CD14-positive monocyte (primary cell): ENCODE measurements at regions not wholly inside any gene's neighbourhood (a gene's known extent, or its start where the extent isn't known, plus 50 kb on each side); places are given as distances from the start of the nearest gene placed in this dataset.
A peak's percentile ranks its signal among the peaks of the same experiment; 100 is the strongest.

Experiments used
- DNase-seq, 3 donors: peaks; one replicate each; pipeline ENCODE4 v3.0.0-alpha.2; 2011 to 2022
- H2AFZ ChIP-seq: 2 replicates; pipeline ENCODE4 v1.6.0; 2012; ENCODE audit warnings: mild to moderate bottlenecking, low read depth, low read length, inconsistent platforms; ENCODE audit not compliant: insufficient read depth, poor library complexity, severe bottlenecking
- H3K27ac ChIP-seq, 2 donors: 1 replicate in 1 of 2; 2 replicates in 1 of 2; pipeline ENCODE4 v1.5.1; 2012 to 2013; ENCODE audit warnings: low read length in 2 of 2, control low read depth in 1 of 2, inconsistent platforms in 1 of 2, low read depth in 1 of 2, mild to moderate bottlenecking in 1 of 2
- H3K27me3 ChIP-seq, 2 donors: one replicate each; pipeline versions ENCODE4 v1.6.0 to v1.6.1; 2011 to 2013; ENCODE audit warnings: low read length in 2 of 2; ENCODE audit not compliant: control insufficient read depth in 2 of 2, insufficient read depth in 2 of 2
- H3K36me3 ChIP-seq, 2 donors: replicated peaks in 1 of 2; 1 replicate in 1 of 2; 2 replicates in 1 of 2; pipeline versions ENCODE4 v1.5.1 to v1.6.1; 2012 to 2013; ENCODE audit warnings: low read length in 2 of 2, control low read depth in 1 of 2, inconsistent platforms in 1 of 2, mild to moderate bottlenecking in 1 of 2; ENCODE audit not compliant: insufficient read depth in 2 of 2, control insufficient read depth in 1 of 2
- H3K4me1 ChIP-seq, 2 donors: 1 replicate in 1 of 2; 2 replicates in 1 of 2; pipeline versions ENCODE4 v1.5.1 to v1.6.1; 2012 to 2013; ENCODE audit warnings: low read length in 2 of 2, control low read depth in 1 of 2, inconsistent platforms in 1 of 2, mild to moderate bottlenecking in 1 of 2, moderate library complexity in 1 of 2; ENCODE audit not compliant: insufficient read depth in 2 of 2, control insufficient read depth in 1 of 2
- H3K4me2 ChIP-seq: replicated peaks from 2 replicates; pipeline ENCODE3; 2012; ENCODE audit warnings: low read length, moderate library complexity, mild to moderate bottlenecking; ENCODE audit not compliant: poor library complexity, severe bottlenecking; ENCODE audit errors: extremely low read depth
- H3K4me3 ChIP-seq, 3 experiments: fragments of 200-600 bp in 1 of 3; sonication (generic) in 1 of 3; replicated peaks in 1 of 3; 1 replicate in 2 of 3; 2 replicates in 1 of 3; pipeline ENCODE4 v1.5.1; 2011 to 2013; ENCODE audit warnings: low read length in 3 of 3, mild to moderate bottlenecking in 3 of 3, control low read depth in 2 of 3, low read depth in 2 of 3, inconsistent platforms in 1 of 3, moderate library complexity in 1 of 3
- H3K79me2 ChIP-seq: 2 replicates; pipeline ENCODE4 v1.6.0; 2012; ENCODE audit warnings: mild to moderate bottlenecking, control low read depth, inconsistent platforms, low read length, moderate library complexity; ENCODE audit not compliant: insufficient read depth
- H3K9ac ChIP-seq: 2 replicates; pipeline ENCODE4 v1.6.0; 2017; ENCODE audit warnings: low read length, mild to moderate bottlenecking; ENCODE audit not compliant: insufficient read depth, poor library complexity, severe bottlenecking
- H3K9me3 ChIP-seq, 2 donors: replicated peaks in 1 of 2; 1 replicate in 1 of 2; 2 replicates in 1 of 2; pipeline versions ENCODE4 v1.5.1 to v1.6.1; 2012 to 2013; ENCODE audit warnings: low read length in 2 of 2, control low read depth in 1 of 2; ENCODE audit not compliant: control insufficient read depth in 1 of 2, insufficient read depth in 1 of 2
- H4K20me1 ChIP-seq: 2 replicates; pipeline ENCODE4 v1.6.0; 2012; ENCODE audit warnings: mild to moderate bottlenecking, low read length, control low read depth, moderate library complexity; ENCODE audit not compliant: insufficient read depth
- H3K27ac Mint-ChIP-seq, 7 donors: one replicate each; pipeline ENCODE4 v1.8.0; 2020; ENCODE audit warnings: mild to moderate bottlenecking in 7 of 7, mixed read lengths in 7 of 7, moderate library complexity in 6 of 7, inconsistent platforms in 2 of 7
- H3K27me3 Mint-ChIP-seq, 3 donors: one replicate each; pipeline ENCODE4 v1.8.0; 2021 to 2022; ENCODE audit warnings: low read depth in 3 of 3, mild to moderate bottlenecking in 3 of 3, mixed read lengths in 3 of 3, moderate library complexity in 3 of 3, inconsistent platforms in 1 of 3
- H3K36me3 Mint-ChIP-seq, 2 donors: one replicate each; pipeline ENCODE4 v1.8.0; 2020; ENCODE audit warnings: mixed read lengths in 2 of 2, inconsistent platforms in 1 of 2, mild to moderate bottlenecking in 1 of 2
- H3K4me1 Mint-ChIP-seq: one replicate; pipeline ENCODE4 v1.8.0; 2020; ENCODE audit warnings: mild to moderate bottlenecking, mixed read lengths
- H3K4me3 Mint-ChIP-seq, 2 donors: one replicate each; pipeline ENCODE4 v1.8.0; 2020; ENCODE audit warnings: mild to moderate bottlenecking in 2 of 2, mixed read lengths in 2 of 2, moderate library complexity in 1 of 2
- H3K9me3 Mint-ChIP-seq, 7 donors: one replicate each; pipeline ENCODE4 v1.8.0; 2020 to 2022; ENCODE audit warnings: mixed read lengths in 7 of 7, mild to moderate bottlenecking in 6 of 7, moderate library complexity in 6 of 7, inconsistent platforms in 2 of 7
- WGBS: methylation state at CpG from one replicate; pipeline ENCODE4 v1.1.5; 2013; ENCODE audit warnings: missing lambda C conversion rate; ENCODE audit not compliant: insufficient coverage; 5-methylcytosine and 5-hydroxymethylcytosine counted together
- intact Hi-C, 2 donors: fragments of 100-400 bp; cut with micrococcal nuclease; formaldehyde crosslinking; loops; one replicate each; pipeline versions ENCODE4 v1.15.0 to v1.15.1; 2023
- TF ChIP-seq, protein P1 (sequence below): fragments of 200-600 bp; IDR thresholded peaks from one replicate; pipeline ENCODE4 v1.8.0; 2022; ENCODE audit warnings: antibody characterized with exemption, mild to moderate bottlenecking

DNA sequence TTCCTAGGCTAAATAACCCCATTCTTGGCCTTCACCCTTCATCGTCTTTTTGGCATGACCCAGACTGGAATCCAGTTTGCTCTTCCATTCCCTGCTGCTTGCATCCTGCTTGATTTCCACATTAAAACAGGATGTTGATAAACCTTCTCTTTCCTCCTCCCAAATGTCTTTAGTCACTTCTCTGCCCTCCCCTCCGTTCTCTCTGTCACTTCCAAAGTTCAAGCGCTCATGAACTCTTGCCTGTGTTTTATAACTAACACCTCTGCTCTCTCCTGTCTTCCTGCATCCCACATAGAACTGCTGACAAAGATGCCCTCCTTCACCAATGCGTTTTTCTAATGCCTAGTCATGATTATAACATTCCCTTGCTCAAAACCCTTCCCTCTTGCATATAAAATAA, 65.6 kb upstream of the SLC44A3 start:
- Histone ChIP-seq H3K9me3 (peaks cover 0 to 3% of the 10 kb centered on the region in 2 donors), H3K9ac (no peak overlapping the region), H2AFZ (peak overlapping the region; percentile 48), H3K27me3 (no peaks in the 10 kb centered on the region), H4K20me1 (no peaks in the 10 kb centered on the region), H3K4me3 (peak overlapping the region in 1 of 3 experiments; percentile 1), H3K4me1 (peaks cover 20 to 22% of the 10 kb centered on the region in 2 donors), H3K27ac (no peak overlapping the region), H3K79me2 (no peaks in the 10 kb centered on the region), H3K36me3 (no peaks in the 10 kb centered on the region), H3K4me2 (peak overlapping the region; percentile 10)
- 34% methylated on average over 4 of the region's 4 CpGs for WGBS
- H3K4me1 Mint-ChIP-seq, result peaks cover 21% of the 10 kb centered on the region
- DNase-seq, result no peak
- H3K9me3 Mint-ChIP-seq, result peaks cover 0 to 4% (median 3%) of the 10 kb centered on the region in 7 donors
- TF ChIP-seq, protein P1, sequence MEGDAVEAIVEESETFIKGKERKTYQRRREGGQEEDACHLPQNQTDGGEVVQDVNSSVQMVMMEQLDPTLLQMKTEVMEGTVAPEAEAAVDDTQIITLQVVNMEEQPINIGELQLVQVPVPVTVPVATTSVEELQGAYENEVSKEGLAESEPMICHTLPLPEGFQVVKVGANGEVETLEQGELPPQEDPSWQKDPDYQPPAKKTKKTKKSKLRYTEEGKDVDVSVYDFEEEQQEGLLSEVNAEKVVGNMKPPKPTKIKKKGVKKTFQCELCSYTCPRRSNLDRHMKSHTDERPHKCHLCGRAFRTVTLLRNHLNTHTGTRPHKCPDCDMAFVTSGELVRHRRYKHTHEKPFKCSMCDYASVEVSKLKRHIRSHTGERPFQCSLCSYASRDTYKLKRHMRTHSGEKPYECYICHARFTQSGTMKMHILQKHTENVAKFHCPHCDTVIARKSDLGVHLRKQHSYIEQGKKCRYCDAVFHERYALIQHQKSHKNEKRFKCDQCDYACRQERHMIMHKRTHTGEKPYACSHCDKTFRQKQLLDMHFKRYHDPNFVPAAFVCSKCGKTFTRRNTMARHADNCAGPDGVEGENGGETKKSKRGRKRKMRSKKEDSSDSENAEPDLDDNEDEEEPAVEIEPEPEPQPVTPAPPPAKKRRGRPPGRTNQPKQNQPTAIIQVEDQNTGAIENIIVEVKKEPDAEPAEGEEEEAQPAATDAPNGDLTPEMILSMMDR, result no peak
- H3K27ac Mint-ChIP-seq, result peak overlapping the region in 1 of 7 donors; percentile 31
- peaks cover 0 to 2% of the 10 kb centered on the region in 2 donors for H3K36me3 Mint-ChIP-seq
- peak overlapping the region in 1 of 2 donors; percentile 13 for H3K4me3 Mint-ChIP-seq
- intact Hi-C loops, result no loop called here
- no peaks in the 10 kb centered on the region for H3K27me3 Mint-ChIP-seq

DNA sequence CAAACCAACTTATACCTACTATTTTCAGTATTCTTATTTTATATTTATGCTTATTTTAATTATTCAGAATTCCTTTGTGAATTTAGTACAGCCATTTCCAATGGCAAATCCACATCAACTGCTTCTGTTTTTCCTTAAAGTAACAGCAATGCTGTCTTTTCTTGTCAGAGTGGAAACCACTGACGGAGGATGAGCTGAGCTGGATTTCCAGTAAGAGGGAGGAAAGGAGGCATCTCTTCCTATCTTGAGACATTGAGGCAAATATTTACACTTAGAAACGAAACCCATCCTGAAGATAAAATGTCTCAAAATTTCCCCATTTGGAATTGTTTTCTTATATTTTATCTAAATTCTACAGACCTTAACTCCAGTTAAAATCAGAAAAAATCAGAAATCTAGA, 66.1 kb upstream of the SLC44A3 start:
- DNase-seq, result no peak
- Histone ChIP-seq H3K79me2 (no peaks in the 10 kb centered on the region), H3K9me3 (peaks cover 0 to 5% of the 10 kb centered on the region in 2 donors), H4K20me1 (no peaks in the 10 kb centered on the region), H3K36me3 (no peaks in the 10 kb centered on the region), H3K4me2 (no peak overlapping the region), H3K4me3 (no peak overlapping the region), H3K27me3 (no peaks in the 10 kb centered on the region), H2AFZ (no peak overlapping the region), H3K4me1 (peaks cover 20 to 22% of the 10 kb centered on the region in 2 donors), H3K9ac (no peak overlapping the region), H3K27ac (no peak overlapping the region)
- no CpG with 5 or more reads among the region's 2 CpGs for WGBS
- Mint-ChIP-seq H3K4me3 (no peak overlapping the region), H3K9me3 (peaks cover 0 to 5% (median 4%) of the 10 kb centered on the region in 7 donors), H3K4me1 (peaks cover 21% of the 10 kb centered on the region), H3K27ac (no peak overlapping the region), H3K36me3 (peaks cover 0 to 3% of the 10 kb centered on the region in 2 donors), H3K27me3 (no peaks in the 10 kb centered on the region)
- intact Hi-C loops, result no loop called here
- TF ChIP-seq, protein P1, result no peak
